Endothelial cell of umbilical vein (primary cell): ENCODE measurements at regions not wholly inside any gene's neighbourhood (a gene's known extent, or its start where the extent isn't known, plus 50 kb on each side); places are given as distances from the start of the nearest gene placed in this dataset.

ENCODE experiments used
- BruUV-seq: library from RNA; stranded (reverse); fragments of 400-500 nt; replicated peaks from 2 replicates; lab custom pipeline; 2021; lab: Mats Ljungman, UMichigan
- CTCF ChIA-PET: fragments of 300-600, 350-600 bp; sonication (Branson Sonifier 250); formaldehyde crosslinking; loops from one replicate; lab custom pipeline; 2021; ENCODE audit warnings: antibody characterized with exemption, inconsistent platforms; lab: Charles Lee
- POLR2A ChIA-PET: fragments of 300-600, 350-600 bp; sonication (Branson Sonifier 250); formaldehyde crosslinking; loops from one replicate; lab custom pipeline; 2021; ENCODE audit warnings: antibody characterized with exemption, inconsistent platforms; lab: Charles Lee
- DNase-seq: peaks from one replicate; pipeline ENCODE4 v3.0.0-alpha.2; 2011; ENCODE audit warnings: low read depth, low spot score
- FAIRE-seq: peaks from 2 replicates; lab custom pipeline; 2011; peaks lifted over from hg19 to GRCh38; lab: Jason Lieb, UNC
- H2AFZ ChIP-seq: 2 replicates; pipeline ENCODE4 v1.6.0; 2012; ENCODE audit warnings: low read depth, low read length, control low read depth, inconsistent platforms
- H3K27ac ChIP-seq: 2 replicates; pipeline ENCODE4 v1.5.1; 2011; ENCODE audit warnings: low read depth, mild to moderate bottlenecking, control low read depth, low read length, moderate library complexity; ENCODE audit not compliant: insufficient read depth
- H3K27me3 ChIP-seq, 2 experiments: 2 replicates each; pipeline versions ENCODE4 v1.6.0 to v1.6.1; 2011; ENCODE audit warnings: low read length in 2 of 2, mixed read lengths in 1 of 2; ENCODE audit not compliant: control insufficient read depth in 2 of 2, insufficient read depth in 2 of 2
- H3K36me3 ChIP-seq, 2 experiments: 2 replicates in 1 of 2; 3 replicates in 1 of 2; pipeline ENCODE4 v1.5.1; 2011; ENCODE audit warnings: low read length in 2 of 2, mild to moderate bottlenecking in 1 of 2, moderate library complexity in 1 of 2; ENCODE audit not compliant: control insufficient read depth in 2 of 2, insufficient read depth in 2 of 2; ENCODE audit errors: extremely low read depth in 1 of 2
- H3K4me1 ChIP-seq: 3 replicates; pipeline ENCODE4 v1.5.1; 2011; ENCODE audit warnings: mild to moderate bottlenecking, low read length; ENCODE audit not compliant: control insufficient read depth, insufficient read depth; ENCODE audit errors: extremely low read depth
- H3K4me2 ChIP-seq: 2 replicates; pipeline ENCODE4 v1.6.1; 2011; ENCODE audit warnings: low read length, control low read depth, mixed read lengths; ENCODE audit not compliant: insufficient read depth
- H3K4me3 ChIP-seq, 3 experiments: fragments of 200-600 bp in 1 of 3; sonication (generic), shearing (Covaris generic) in 1 of 3; replicated peaks in 1 of 3; 2 replicates each; pipeline ENCODE4 v1.5.1; 2011 to 2016; ENCODE audit warnings: control low read depth in 3 of 3, low read length in 3 of 3, mild to moderate bottlenecking in 2 of 3, inconsistent platforms in 1 of 3, low read depth in 1 of 3, moderate library complexity in 1 of 3; ENCODE audit not compliant: insufficient read depth in 1 of 3
- H3K79me2 ChIP-seq: 2 replicates; pipeline ENCODE4 v1.6.0; 2012; ENCODE audit warnings: low read length, inconsistent platforms; ENCODE audit not compliant: control insufficient read depth, insufficient read depth
- H3K9ac ChIP-seq: replicated peaks from 2 replicates; pipeline ENCODE3; 2011; ENCODE audit warnings: low read length, control low read depth; ENCODE audit not compliant: insufficient read depth; ENCODE audit errors: extremely low read depth
- H3K9me1 ChIP-seq: replicated peaks from 3 replicates; pipeline ENCODE4 v1.6.0; 2011; ENCODE audit warnings: mild to moderate bottlenecking, low read length; ENCODE audit not compliant: control insufficient read depth, insufficient read depth; ENCODE audit errors: extremely low read depth
- H3K9me3 ChIP-seq: replicated peaks from 2 replicates; pipeline ENCODE4 v1.5.1; 2012; ENCODE audit warnings: low read length, inconsistent platforms; ENCODE audit not compliant: control insufficient read depth, insufficient read depth
- H4K20me1 ChIP-seq: replicated peaks from 2 replicates; pipeline ENCODE3; 2011; ENCODE audit warnings: mild to moderate bottlenecking, low read length; ENCODE audit not compliant: control insufficient read depth, insufficient read depth; ENCODE audit errors: extremely low read depth
- EZH2 ChIP-seq: IDR thresholded peaks from 2 replicates; pipeline ENCODE4 v1.6.1; 2012; ENCODE audit warnings: borderline replicate concordance, low read depth, mild to moderate bottlenecking, moderate library complexity, low read length, inconsistent platforms; ENCODE audit not compliant: severe bottlenecking
- FOS ChIP-seq: IDR thresholded peaks from 2 replicates; pipeline ENCODE4 v1.6.1; 2011; ENCODE audit warnings: mild to moderate bottlenecking, low read length, moderate library complexity, borderline replicate concordance; ENCODE audit not compliant: insufficient read depth
- GATA2 ChIP-seq: IDR thresholded peaks from 2 replicates; pipeline ENCODE4 v1.7.0; 2011; ENCODE audit warnings: low read depth, mild to moderate bottlenecking, moderate library complexity, mixed read lengths, low read length; ENCODE audit not compliant: insufficient read length, insufficient read depth
- JUN ChIP-seq: IDR thresholded peaks from 2 replicates; pipeline ENCODE4 v1.6.1; 2011; ENCODE audit warnings: borderline replicate concordance, low read depth; ENCODE audit not compliant: insufficient read length, insufficient read depth
- MYC ChIP-seq: IDR thresholded peaks from one replicate; pipeline ENCODE4 v1.6.1; 2011; ENCODE audit warnings: mild to moderate bottlenecking, low read depth, low read length
- POLR2A ChIP-seq: IDR thresholded peaks from 2 replicates; pipeline ENCODE4 v1.6.1; 2012; ENCODE audit warnings: low read depth, mild to moderate bottlenecking, control low read depth, low read length
- POLR2AphosphoS5 ChIP-seq: IDR thresholded peaks from 2 replicates; pipeline ENCODE4 v1.6.1; 2012; ENCODE audit warnings: low read depth, mild to moderate bottlenecking, control low read depth, low read length, moderate library complexity; ENCODE audit not compliant: insufficient read depth
- dilution Hi-C: fragments of 300-500 bp; cut with MboI; formaldehyde crosslinking; loops from one replicate; pipeline ENCODE4 v1.15.0; 2019; ENCODE audit warnings: low sequenced_read_pairs; ENCODE audit not compliant: extremely low pct_ligation_motif_present
- intact Hi-C: fragments of 100-400 bp; cut with micrococcal nuclease; formaldehyde crosslinking; loops from one replicate; pipeline ENCODE4 v1.10.0; 2022
- TF ChIP-seq, protein P1 (sequence below), 2 donors: IDR thresholded peaks; 1 replicate in 1 of 2; 2 replicates in 1 of 2; pipeline ENCODE4 v1.5.1; 2011; ENCODE audit warnings: low read length in 2 of 2, mild to moderate bottlenecking in 2 of 2, moderate library complexity in 2 of 2, control low read depth in 1 of 2, inconsistent platforms in 1 of 2, low read depth in 1 of 2; ENCODE audit not compliant: insufficient read depth in 1 of 2; ENCODE audit errors: extremely low read depth in 1 of 2
- TF ChIP-seq, protein P2 (sequence below): IDR thresholded peaks from 2 replicates; pipeline ENCODE4 v1.6.1; 2011; ENCODE audit not compliant: insufficient read depth, insufficient read length

DNA sequence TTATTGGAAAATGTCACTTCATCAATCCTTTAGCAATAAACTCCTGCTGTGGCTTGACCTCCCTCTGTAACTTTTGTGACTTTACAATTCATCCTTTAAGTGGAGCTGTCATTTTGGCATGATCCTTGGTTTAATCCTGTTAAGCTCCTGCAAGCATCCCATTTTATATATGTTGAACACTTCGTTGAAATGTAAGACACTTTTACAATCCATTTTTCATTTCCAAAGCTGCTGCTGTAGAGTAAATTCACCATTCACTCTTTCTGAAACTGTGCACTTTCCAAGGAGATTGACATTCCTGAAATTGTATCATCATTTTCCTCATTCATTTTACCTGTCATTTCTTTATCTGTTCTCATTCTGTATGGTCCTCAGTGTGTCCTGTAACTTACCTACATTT is 1003.2 kb upstream of the GOT2 start:
- no peaks in the 10 kb centered on the region for H3K27me3 ChIP-seq
- no peak overlapping the region for H3K4me2 ChIP-seq
- no peaks in the 10 kb centered on the region for H3K9me3 ChIP-seq
- intact Hi-C loops: no loop called here
- H3K4me3 ChIP-seq: no peak overlapping the region
- no peak for TF ChIP-seq POLR2A
- TF ChIP-seq MYC: no peak
- no peak for TF ChIP-seq POLR2AphosphoS5
- TF ChIP-seq, protein P1, sequence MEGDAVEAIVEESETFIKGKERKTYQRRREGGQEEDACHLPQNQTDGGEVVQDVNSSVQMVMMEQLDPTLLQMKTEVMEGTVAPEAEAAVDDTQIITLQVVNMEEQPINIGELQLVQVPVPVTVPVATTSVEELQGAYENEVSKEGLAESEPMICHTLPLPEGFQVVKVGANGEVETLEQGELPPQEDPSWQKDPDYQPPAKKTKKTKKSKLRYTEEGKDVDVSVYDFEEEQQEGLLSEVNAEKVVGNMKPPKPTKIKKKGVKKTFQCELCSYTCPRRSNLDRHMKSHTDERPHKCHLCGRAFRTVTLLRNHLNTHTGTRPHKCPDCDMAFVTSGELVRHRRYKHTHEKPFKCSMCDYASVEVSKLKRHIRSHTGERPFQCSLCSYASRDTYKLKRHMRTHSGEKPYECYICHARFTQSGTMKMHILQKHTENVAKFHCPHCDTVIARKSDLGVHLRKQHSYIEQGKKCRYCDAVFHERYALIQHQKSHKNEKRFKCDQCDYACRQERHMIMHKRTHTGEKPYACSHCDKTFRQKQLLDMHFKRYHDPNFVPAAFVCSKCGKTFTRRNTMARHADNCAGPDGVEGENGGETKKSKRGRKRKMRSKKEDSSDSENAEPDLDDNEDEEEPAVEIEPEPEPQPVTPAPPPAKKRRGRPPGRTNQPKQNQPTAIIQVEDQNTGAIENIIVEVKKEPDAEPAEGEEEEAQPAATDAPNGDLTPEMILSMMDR (IDR thresholded peaks at IDR 0.05; ENCODE audit: extremely low read depth in 1 of 2, insufficient read depth in 1 of 2, low read depth in 1 of 2, low read length in 2 of 2): no peak
- TF ChIP-seq GATA2: no peak
- TF ChIP-seq, protein P2, sequence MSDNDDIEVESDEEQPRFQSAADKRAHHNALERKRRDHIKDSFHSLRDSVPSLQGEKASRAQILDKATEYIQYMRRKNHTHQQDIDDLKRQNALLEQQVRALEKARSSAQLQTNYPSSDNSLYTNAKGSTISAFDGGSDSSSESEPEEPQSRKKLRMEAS: no peak
- TF ChIP-seq FOS: no peak
- TF ChIP-seq EZH2: no peak
- no peak for TF ChIP-seq JUN
- DNase-seq: no peak
- H3K4me1 ChIP-seq: no peaks in the 10 kb centered on the region
- no TSS peak for BruUV-seq
- H3K9me1 ChIP-seq: no peaks in the 10 kb centered on the region
- no peaks in the 10 kb centered on the region for H3K79me2 ChIP-seq
- dilution Hi-C loops: no loop called here
- FAIRE-seq: no peak
- ChIA-PET POLR2A (no interaction called here), CTCF (interaction anchor here (1.0 kb wide), 1 partner anchor 9 kb away, joined by 3 read pairs; no protein-coding TSS in a partner anchor)
- no peaks in the 10 kb centered on the region for H3K36me3 ChIP-seq
- H3K27ac ChIP-seq: no peak overlapping the region
- no peaks in the 10 kb centered on the region for H4K20me1 ChIP-seq
- no peak overlapping the region for H3K9ac ChIP-seq
- H2AFZ ChIP-seq: no peak overlapping the region
